Fibroblast of lung (primary cell): ENCODE measurements at regions not wholly inside any gene's neighbourhood (a gene's known extent, or its start where the extent isn't known, plus 50 kb on each side); places are given as distances from the start of the nearest gene placed in this dataset.

Source experiments
- DNase-seq, 2 donors: peaks; one replicate each; pipeline versions ENCODE4 v3.0.0 to v3.0.0-alpha.2; 2010; ENCODE audit warnings: low read depth in 2 of 2
- H2AFZ ChIP-seq: 2 replicates; pipeline ENCODE4 v1.5.1; 2012; ENCODE audit warnings: low read length, control low read depth, inconsistent platforms
- H3K27ac ChIP-seq: 2 replicates; pipeline ENCODE4 v1.5.1; 2011; ENCODE audit warnings: low read length, control low read depth; ENCODE audit not compliant: insufficient read depth
- H3K27me3 ChIP-seq: 2 replicates; pipeline ENCODE4 v1.5.1; 2011; ENCODE audit warnings: mild to moderate bottlenecking, low read length; ENCODE audit not compliant: control insufficient read depth, insufficient read depth
- H3K36me3 ChIP-seq: 2 replicates; pipeline ENCODE4 v1.5.1; 2011; ENCODE audit warnings: low read length; ENCODE audit not compliant: control insufficient read depth, insufficient read depth
- H3K4me1 ChIP-seq: 2 replicates; pipeline ENCODE4 v1.5.1; 2011; ENCODE audit warnings: low read length; ENCODE audit not compliant: control insufficient read depth, insufficient read depth; ENCODE audit errors: extremely low read depth
- H3K4me2 ChIP-seq: 2 replicates; pipeline ENCODE4 v1.5.1; 2011; ENCODE audit warnings: low read length, control low read depth; ENCODE audit not compliant: insufficient read depth; ENCODE audit errors: extremely low read depth
- H3K4me3 ChIP-seq, 4 experiments: fragments of 200-600 bp in 1 of 4; sonication (generic) in 1 of 4; replicated peaks in 1 of 4; 2 replicates each; pipeline ENCODE4 v1.5.1; 2011 to 2016; ENCODE audit warnings: low read length in 4 of 4, low read depth in 3 of 4, mild to moderate bottlenecking in 3 of 4, control low read depth in 2 of 4, inconsistent platforms in 1 of 4, mixed read lengths in 1 of 4; ENCODE audit not compliant: insufficient read depth in 1 of 4; ENCODE audit errors: control extremely low read depth in 1 of 4
- H3K79me2 ChIP-seq: 2 replicates; pipeline ENCODE4 v1.5.1; 2012; ENCODE audit warnings: mild to moderate bottlenecking, low read length, inconsistent platforms; ENCODE audit not compliant: control insufficient read depth, insufficient read depth
- H3K9ac ChIP-seq: 2 replicates; pipeline ENCODE4 v1.5.1; 2011; ENCODE audit warnings: mild to moderate bottlenecking, low read length, control low read depth; ENCODE audit not compliant: insufficient read depth
- H3K9me3 ChIP-seq: 2 replicates; pipeline ENCODE4 v1.5.1; 2012; ENCODE audit warnings: low read depth, low read length; ENCODE audit not compliant: control insufficient read depth, insufficient read depth
- H4K20me1 ChIP-seq: 2 replicates; pipeline ENCODE4 v1.5.1; 2011; ENCODE audit warnings: low read length; ENCODE audit not compliant: control insufficient read depth, insufficient read depth; ENCODE audit errors: extremely low read depth
- CTCF ChIP-seq, 2 donors: IDR thresholded peaks in 1 of 2; conservative IDR thresholded peaks in 1 of 2; 1 replicate in 1 of 2; 2 replicates in 1 of 2; pipeline ENCODE4 v1.5.1; 2011 to 2012; ENCODE audit warnings: low read length in 2 of 2, control low read depth in 1 of 2, inconsistent platforms in 1 of 2, low read depth in 1 of 2, mild to moderate bottlenecking in 1 of 2
- EZH2 ChIP-seq: IDR thresholded peaks from 2 replicates; pipeline ENCODE4 v1.5.1; 2012; ENCODE audit warnings: low read length, control low read depth, mild to moderate bottlenecking; ENCODE audit errors: missing control alignments

- no peak for TF ChIP-seq EZH2
- no peak for TF ChIP-seq CTCF (conservative IDR thresholded peaks at IDR 0.05 in 1 of 2, IDR thresholded peaks at IDR 0.05 in 1 of 2; ENCODE audit: low read depth in 1 of 2, low read length in 2 of 2)
- no peak overlapping the region for H2AFZ ChIP-seq
Measured at GRCh38 chr16:79792076-79792475, 191.5 kb upstream of the MAF start.

GRCh38 chr16:79790854-79791253 is 190.3 kb upstream of the MAF start:
- Histone ChIP-seq H3K9me3 (no peaks in the 10 kb centered on the region), H3K4me1 (no peaks in the 10 kb centered on the region), H3K4me2 (no peak overlapping the region), H4K20me1 (no peaks in the 10 kb centered on the region), H3K4me3 (no peak overlapping the region), H3K27ac (no peak overlapping the region), H2AFZ (no peak overlapping the region), H3K79me2 (no peaks in the 10 kb centered on the region), H3K36me3 (no peaks in the 10 kb centered on the region), H3K9ac (no peak overlapping the region), H3K27me3 (no peaks in the 10 kb centered on the region)
- TF ChIP-seq EZH2 (no peak), CTCF (conservative IDR thresholded peaks at IDR 0.05 in 1 of 2, IDR thresholded peaks at IDR 0.05 in 1 of 2; ENCODE audit: low read depth in 1 of 2, low read length in 2 of 2) (no peak)
- DNase-seq, result no peak

More at GRCh38 chr16:79792076-79792475, 191.5 kb upstream of the MAF start:
- Histone ChIP-seq H3K4me3 (no peak overlapping the region), H3K9me3 (no peaks in the 10 kb centered on the region), H4K20me1 (no peaks in the 10 kb centered on the region), H3K36me3 (no peaks in the 10 kb centered on the region), H3K27me3 (no peaks in the 10 kb centered on the region), H3K27ac (no peak overlapping the region), H3K4me2 (no peak overlapping the region), H3K79me2 (no peaks in the 10 kb centered on the region), H3K4me1 (no peaks in the 10 kb centered on the region), H3K9ac (no peak overlapping the region)
- no peak for DNase-seq

- Histone ChIP-seq H3K36me3 (no peaks in the 10 kb centered on the region), H3K9me3 (no peaks in the 10 kb centered on the region), H3K4me1 (no peaks in the 10 kb centered on the region), H4K20me1 (no peaks in the 10 kb centered on the region), H3K9ac (no peak overlapping the region), H3K4me3 (no peak overlapping the region), H3K79me2 (no peaks in the 10 kb centered on the region), H3K27me3 (no peaks in the 10 kb centered on the region), H3K27ac (no peak overlapping the region), H3K4me2 (no peak overlapping the region), H2AFZ (no peak overlapping the region)
- no peak for DNase-seq
- TF ChIP-seq EZH2, result no peak
- no peak for TF ChIP-seq CTCF (conservative IDR thresholded peaks at IDR 0.05 in 1 of 2, IDR thresholded peaks at IDR 0.05 in 1 of 2; ENCODE audit: low read depth in 1 of 2, low read length in 2 of 2)
Measured at GRCh38 chr16:79788949-79789348, 188.4 kb upstream of the MAF start.
